Omental fat pad (tissue), 3 donors: ENCODE measurements at regions not wholly inside any gene's neighbourhood (a gene's known extent, or its start where the extent isn't known, plus 50 kb on each side); places are given as distances from the start of the nearest gene placed in this dataset.
"Not testable (repeated sequence)": the region's sequence is repeated elsewhere in the genome, so short reads cannot be mapped to it uniquely, and the experiment has no call there.

Experiments used
- ATAC-seq: fragments of 150-250 bp; one replicate; pipeline ENCODE4 v1.9.1; 2016; ENCODE audit warnings: mild to moderate bottlenecking, moderate library complexity; ENCODE audit not compliant: low FRiP score
- DNase-seq: peaks from one replicate; pipeline ENCODE4 v3.0.0-alpha.2; 2019; ENCODE audit warnings: low spot score
- TF ChIP-seq, protein P1 (sequence below), 3 donors: fragments of 450-650 bp; IDR thresholded peaks; one replicate each; pipeline ENCODE4 v1.5.1; 2016 to 2017; ENCODE audit warnings: antibody characterized with exemption in 3 of 3, mild to moderate bottlenecking in 3 of 3, moderate library complexity in 2 of 3

DNA sequence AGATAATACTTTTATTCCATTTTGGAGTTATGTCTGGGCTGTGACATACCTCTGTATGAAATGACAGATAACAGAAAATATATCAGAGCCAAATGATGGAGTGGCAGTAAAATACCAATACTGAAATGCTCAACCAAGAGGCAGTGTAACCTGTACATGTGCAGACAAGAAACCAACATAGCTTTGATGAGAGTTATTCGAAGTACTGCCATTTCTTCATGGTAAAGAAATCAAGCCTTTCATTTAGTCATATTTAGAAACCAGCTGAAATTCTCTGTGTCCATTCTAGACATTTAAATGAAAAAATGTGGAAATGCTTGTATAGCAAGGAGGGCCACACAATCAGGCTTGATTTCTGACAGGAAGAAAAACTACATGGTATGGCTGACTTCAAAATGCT is 127.1 kb upstream of the PTPRZ1 start:
- TF ChIP-seq, protein P1, sequence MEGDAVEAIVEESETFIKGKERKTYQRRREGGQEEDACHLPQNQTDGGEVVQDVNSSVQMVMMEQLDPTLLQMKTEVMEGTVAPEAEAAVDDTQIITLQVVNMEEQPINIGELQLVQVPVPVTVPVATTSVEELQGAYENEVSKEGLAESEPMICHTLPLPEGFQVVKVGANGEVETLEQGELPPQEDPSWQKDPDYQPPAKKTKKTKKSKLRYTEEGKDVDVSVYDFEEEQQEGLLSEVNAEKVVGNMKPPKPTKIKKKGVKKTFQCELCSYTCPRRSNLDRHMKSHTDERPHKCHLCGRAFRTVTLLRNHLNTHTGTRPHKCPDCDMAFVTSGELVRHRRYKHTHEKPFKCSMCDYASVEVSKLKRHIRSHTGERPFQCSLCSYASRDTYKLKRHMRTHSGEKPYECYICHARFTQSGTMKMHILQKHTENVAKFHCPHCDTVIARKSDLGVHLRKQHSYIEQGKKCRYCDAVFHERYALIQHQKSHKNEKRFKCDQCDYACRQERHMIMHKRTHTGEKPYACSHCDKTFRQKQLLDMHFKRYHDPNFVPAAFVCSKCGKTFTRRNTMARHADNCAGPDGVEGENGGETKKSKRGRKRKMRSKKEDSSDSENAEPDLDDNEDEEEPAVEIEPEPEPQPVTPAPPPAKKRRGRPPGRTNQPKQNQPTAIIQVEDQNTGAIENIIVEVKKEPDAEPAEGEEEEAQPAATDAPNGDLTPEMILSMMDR (IDR thresholded peaks at IDR 0.05), result no peak
- ATAC-seq (no peak), DNase-seq (no peak)

DNA sequence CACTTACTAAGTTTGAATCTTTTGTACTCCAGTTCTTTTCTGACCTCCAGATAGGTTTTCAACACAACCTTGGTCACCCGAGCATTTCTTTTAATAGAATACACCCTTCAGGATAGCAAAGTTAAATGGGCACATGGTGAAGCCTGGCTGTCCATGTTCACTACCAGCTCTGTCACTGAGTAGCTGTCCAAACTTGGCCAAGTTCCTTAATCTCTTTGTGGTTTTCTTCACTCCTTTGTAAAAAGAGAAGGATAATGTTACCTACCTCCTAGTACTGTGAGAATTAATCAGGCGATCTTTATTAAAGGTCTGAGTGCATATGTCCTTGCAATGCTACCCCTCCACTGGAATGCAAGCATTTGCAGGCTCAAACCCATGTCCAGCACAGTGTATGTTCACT is 128.1 kb upstream of the PTPRZ1 start:
- TF ChIP-seq, protein P1 (IDR thresholded peaks at IDR 0.05), result no peak
- no peak for ATAC-seq
- no peak for DNase-seq

DNA sequence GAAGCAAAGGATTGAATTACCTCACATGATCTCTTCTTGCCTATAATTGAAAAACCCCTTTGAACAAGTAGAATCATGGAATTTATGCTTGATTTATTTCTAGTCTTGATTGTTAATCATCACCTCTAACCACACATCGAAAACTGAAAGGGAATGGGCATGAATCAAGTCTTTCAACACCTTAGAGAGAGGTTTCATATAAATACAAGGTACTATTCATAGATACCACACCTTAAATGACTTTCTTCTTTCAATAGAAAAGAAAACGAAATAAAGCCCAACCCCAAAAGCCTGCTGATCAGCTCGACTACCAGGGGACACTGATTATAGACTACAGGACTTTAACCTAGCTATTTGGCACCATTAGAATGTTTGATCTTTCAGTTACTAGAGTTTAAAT is 128.6 kb upstream of the PTPRZ1 start:
- DNase-seq, result no peak
- TF ChIP-seq, protein P1 (IDR thresholded peaks at IDR 0.05), result no peak

DNA sequence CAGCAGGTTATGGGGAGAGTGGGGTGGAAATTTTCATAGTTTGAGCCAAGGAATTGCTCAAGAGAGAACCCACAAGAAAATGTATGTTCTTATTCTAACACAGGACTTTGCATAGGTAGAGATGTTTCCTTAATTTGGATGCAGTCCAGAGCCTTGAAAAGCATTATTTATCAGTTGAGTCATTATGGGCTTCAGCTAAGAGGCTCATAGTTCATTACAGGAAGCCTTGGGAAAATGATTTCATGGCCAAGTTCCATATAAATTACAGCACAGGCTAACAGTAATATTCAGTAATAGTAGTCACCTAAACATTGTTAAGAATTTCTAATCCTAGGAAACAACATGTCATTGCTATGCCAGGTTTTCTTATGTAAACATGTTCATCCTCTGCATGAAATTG is 131.1 kb upstream of the PTPRZ1 start:
- no peak for ATAC-seq
- no peak for DNase-seq
- TF ChIP-seq, protein P1 (IDR thresholded peaks at IDR 0.05), result no peak

More for the DNA sequence above, 128.6 kb upstream of the PTPRZ1 start:
- ATAC-seq, result no peak

DNA sequence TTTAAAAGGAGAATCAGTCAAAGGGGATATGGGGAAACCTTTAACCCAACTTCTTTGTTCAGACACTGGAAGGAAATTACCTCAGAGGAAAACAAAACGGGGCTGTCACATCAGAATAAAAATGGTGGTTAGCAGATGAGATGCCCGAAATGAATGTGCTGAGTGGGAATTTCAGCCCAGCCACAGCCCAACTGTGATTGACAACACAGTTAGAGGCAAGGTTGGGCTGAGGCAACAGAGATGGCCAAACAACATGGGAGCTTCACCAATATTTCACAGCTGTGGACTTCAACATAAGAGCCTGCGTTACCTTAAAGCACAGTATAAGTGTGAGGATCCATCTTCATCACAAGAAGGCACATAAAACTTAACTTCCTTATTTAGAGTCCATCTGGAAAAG is 133.5 kb upstream of the PTPRZ1 start:
- no peak for DNase-seq
- TF ChIP-seq, protein P1 (IDR thresholded peaks at IDR 0.05), result no peak
- no peak for ATAC-seq

DNA sequence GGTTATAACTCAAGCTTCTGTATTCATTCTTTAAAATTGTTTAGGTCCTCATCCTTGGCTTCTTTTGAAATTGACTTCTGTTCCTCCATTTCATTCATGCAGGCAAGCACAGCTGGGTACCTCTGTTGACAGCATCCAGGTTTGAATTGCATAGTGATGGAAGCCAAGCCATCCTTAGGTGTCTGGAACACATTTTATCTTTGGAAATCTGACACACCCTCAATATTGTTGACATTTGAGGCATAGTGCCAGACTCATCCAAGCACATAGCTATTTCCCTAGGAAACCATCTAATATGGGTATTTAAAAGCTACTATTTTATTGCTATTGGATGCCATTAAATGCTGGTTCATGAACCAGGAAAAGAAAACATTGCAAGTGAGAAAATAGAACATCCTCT is 142.1 kb upstream of the PTPRZ1 start:
- no peak for DNase-seq
- TF ChIP-seq, protein P1 (IDR thresholded peaks at IDR 0.05), result no peak
- ATAC-seq, result no peak

DNA sequence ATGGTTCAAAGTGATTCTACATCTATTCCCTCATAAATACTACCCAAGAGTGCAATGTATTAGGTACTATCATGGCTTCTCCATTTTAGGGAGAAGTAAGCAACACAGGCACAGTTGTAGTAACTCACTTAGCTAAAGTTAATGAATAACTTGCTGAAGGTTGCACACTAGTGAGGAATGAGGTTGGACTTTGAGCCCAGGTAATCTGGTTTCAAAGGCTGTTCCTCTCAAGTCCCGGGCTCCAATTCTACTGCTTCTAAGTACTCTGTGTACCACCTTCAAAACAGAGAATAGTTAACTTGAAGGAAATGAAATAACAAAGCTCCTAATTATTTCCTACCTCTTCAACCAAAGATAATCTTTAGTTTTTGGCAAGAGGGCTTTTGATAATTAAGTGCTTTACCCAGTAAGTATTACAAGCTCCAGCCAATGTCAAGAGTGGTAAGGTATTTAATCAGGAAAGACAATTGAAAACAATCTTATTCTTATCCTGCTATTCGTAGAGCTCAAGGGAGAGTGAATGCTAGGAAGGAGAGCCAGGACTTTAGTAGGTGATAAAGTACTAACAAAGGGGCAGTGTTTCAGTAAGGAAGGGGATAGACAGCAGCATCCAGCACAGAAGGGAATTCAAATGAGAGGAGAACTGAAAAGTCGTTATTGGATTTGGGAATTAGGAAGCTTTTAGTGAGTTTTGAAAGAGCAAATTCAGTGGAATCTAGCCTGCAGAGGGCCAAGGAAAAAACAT is 158.2 kb upstream of the PTPRZ1 start:
- TF ChIP-seq, protein P1 (IDR thresholded peaks at IDR 0.05), result no peak
- DNase-seq (no peak), ATAC-seq (no peak)

DNA sequence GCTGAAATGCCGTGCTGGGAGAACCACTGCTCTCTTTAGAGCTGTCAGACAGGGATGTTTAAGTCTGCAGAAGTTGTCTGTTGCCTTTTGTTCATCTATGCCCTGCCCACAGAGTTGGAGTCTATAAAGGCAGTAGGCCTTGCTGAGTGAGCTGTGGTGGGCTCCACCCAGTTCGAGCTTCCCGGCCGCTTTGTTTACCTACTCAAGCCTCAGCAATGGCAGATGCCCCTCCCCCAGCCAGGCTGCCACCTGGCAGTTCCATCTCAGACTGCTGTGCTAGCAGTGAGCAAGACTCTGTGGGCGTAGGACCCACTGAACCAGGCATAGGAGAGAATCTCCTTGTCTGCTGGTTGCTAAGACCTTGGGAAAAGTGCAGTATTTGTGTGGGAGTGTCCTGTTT is 160.0 kb upstream of the PTPRZ1 start:
- not testable (repeated sequence) for ATAC-seq, DNase-seq
